Upper lobe of right lung (tissue), 1 donor: ENCODE measurements at regions not wholly inside any gene's neighbourhood (a gene's known extent, or its start where the extent isn't known, plus 50 kb on each side); places are given as distances from the start of the nearest gene placed in this dataset.

Source experiments
- ATAC-seq: fragments of 200-7000 bp; cut with Tn5 transposase; one replicate; pipeline ENCODE4 v1.9.1; 2020; ENCODE audit warnings: mild to moderate bottlenecking, moderate library complexity
- DNase-seq: peaks from one replicate; pipeline ENCODE4 v3.0.0-alpha.2; 2020
- H3K27ac ChIP-seq: fragments of 200-600 bp; one replicate; pipeline ENCODE4 v1.8.0; 2022
- H3K27me3 ChIP-seq: fragments of 200-600 bp; one replicate; pipeline ENCODE4 v1.8.0; 2022; ENCODE audit warnings: mild to moderate bottlenecking
- H3K36me3 ChIP-seq: fragments of 200-600 bp; one replicate; pipeline ENCODE4 v1.8.0; 2022
- H3K4me1 ChIP-seq: fragments of 200-600 bp; one replicate; pipeline ENCODE4 v1.8.0; 2022
- H3K4me3 ChIP-seq: fragments of 200-600 bp; one replicate; pipeline ENCODE4 v1.8.0; 2022; ENCODE audit warnings: mild to moderate bottlenecking
- H3K9me3 ChIP-seq: fragments of 200-600 bp; one replicate; pipeline ENCODE4 v1.8.0; 2022
- intact Hi-C: fragments of 100-400 bp; cut with DNase I; formaldehyde crosslinking; loops from one replicate; pipeline ENCODE4 v1.11.0; 2022
- TF ChIP-seq, protein P1 (sequence below): fragments of 200-600 bp; IDR thresholded peaks from one replicate; pipeline ENCODE4 v1.8.0; 2022; ENCODE audit warnings: antibody characterized with exemption
- donor health status: DM: no; HTN: yes; CAD: no; lungs with severe emphysema.

DNA sequence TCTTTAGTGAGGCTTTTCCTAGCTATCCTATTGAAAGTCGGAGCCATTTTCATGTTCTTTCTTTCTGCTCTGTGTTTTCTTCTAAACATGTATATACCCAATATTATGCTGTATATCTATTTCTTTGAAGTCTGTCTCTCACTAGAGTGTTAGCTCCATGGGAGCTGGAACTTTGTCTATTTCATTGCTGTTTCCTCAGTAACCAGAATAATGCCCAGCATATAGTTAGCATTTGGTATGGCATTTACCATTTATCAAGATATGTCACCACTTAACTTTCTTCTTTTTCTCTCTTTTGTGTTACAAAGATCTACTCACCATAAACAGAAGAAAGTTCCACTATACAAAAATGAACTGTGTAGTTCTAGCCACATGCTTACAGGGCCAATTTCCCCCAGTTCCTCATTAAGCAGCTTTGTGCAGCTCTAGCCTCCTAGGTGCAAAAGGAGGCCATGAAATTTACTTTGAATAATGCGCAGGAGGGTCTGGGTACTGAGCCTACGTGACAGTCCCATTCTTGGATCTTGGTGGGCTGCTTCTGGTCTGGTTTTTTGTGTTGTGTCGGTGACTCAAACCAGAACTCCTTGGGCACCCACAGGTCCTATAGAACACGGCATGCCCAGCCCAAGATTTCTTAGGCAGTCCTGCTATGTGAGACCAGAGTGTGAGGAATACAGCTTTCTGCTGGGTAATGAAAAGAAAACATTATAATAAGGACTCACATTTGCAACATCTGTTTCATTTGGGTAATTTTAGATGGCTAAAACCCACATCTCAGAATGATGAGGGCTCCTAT is 302.3 kb upstream of the IGFBP7 start:
- H3K27me3 ChIP-seq: no peaks in the 10 kb centered on the region
- TF ChIP-seq, protein P1, sequence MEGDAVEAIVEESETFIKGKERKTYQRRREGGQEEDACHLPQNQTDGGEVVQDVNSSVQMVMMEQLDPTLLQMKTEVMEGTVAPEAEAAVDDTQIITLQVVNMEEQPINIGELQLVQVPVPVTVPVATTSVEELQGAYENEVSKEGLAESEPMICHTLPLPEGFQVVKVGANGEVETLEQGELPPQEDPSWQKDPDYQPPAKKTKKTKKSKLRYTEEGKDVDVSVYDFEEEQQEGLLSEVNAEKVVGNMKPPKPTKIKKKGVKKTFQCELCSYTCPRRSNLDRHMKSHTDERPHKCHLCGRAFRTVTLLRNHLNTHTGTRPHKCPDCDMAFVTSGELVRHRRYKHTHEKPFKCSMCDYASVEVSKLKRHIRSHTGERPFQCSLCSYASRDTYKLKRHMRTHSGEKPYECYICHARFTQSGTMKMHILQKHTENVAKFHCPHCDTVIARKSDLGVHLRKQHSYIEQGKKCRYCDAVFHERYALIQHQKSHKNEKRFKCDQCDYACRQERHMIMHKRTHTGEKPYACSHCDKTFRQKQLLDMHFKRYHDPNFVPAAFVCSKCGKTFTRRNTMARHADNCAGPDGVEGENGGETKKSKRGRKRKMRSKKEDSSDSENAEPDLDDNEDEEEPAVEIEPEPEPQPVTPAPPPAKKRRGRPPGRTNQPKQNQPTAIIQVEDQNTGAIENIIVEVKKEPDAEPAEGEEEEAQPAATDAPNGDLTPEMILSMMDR: no peak
- no peak overlapping the region for H3K27ac ChIP-seq
- H3K4me1 ChIP-seq: no peaks in the 10 kb centered on the region
- H3K9me3 ChIP-seq: no peaks in the 10 kb centered on the region
- intact Hi-C loops: no loop called here
- no peak overlapping the region for H3K4me3 ChIP-seq
- no peaks in the 10 kb centered on the region for H3K36me3 ChIP-seq
- DNase-seq: no peak
- no peak for ATAC-seq

DNA sequence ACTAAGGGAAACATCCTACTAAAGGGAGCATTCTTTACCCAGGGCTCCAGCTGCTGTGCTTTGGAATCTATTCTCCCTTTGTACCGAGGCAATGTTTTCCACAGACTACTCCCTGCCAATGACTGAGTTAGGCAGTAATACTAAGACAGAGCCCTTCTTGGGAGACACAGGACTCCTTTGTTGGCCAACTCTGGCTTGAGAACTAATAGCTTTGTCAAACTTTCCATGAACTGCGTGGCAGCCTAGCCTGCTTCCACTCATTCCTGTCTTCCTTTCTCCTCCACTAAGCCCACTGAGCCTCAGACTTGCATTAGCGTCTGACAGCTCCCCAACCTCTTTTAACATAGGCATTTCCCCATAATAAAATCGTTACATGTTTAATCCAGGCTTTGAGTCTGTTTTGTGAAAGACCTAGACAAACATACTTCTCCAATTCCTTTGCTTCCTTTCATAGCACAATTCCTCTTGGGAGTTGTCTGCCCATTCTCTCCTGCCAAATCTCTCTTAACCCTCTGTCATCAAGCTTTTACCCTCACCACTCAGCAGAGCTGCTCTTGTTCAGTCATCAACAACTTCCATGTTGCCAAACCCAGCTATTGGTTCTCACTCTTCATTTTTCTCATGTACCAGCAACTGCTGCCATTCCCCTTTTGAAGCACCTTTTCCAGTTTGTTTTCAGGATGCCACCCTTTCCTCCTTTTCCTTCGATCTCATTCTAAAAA is 300.3 kb upstream of the IGFBP7 start:
- no peak for DNase-seq
- intact Hi-C loops: no loop called here
- Histone ChIP-seq H3K4me3 (no peak overlapping the region), H3K9me3 (no peaks in the 10 kb centered on the region), H3K36me3 (no peaks in the 10 kb centered on the region), H3K27me3 (no peaks in the 10 kb centered on the region), H3K27ac (no peak overlapping the region), H3K4me1 (no peaks in the 10 kb centered on the region)
- TF ChIP-seq, protein P1: no peak
- no peak for ATAC-seq

DNA sequence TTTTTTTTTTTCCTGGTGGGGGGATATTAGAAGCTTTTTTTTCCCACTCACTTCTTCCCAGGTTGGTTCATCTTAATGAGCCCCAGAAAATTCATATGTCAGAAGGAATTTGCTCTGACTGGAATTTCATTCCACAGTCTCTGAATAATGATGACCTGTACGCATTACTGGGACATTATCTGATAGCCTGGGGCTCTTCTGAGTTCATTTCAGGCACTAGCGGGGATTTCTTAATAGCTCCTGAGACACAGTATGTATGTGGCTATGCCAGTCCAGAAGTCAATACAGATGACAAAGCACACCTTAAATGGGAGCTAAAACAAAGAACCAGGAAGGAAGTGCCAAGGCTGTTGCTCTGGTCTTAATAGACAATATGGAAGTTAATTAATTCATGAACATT is 295.2 kb upstream of the IGFBP7 start:
- DNase-seq: no peak
- H3K4me3 ChIP-seq: no peak overlapping the region
- TF ChIP-seq, protein P1: no peak
- H3K27ac ChIP-seq: no peak overlapping the region
- no peak for ATAC-seq
- no peaks in the 10 kb centered on the region for H3K9me3 ChIP-seq
- no peaks in the 10 kb centered on the region for H3K36me3 ChIP-seq
- H3K4me1 ChIP-seq: no peaks in the 10 kb centered on the region
- no peaks in the 10 kb centered on the region for H3K27me3 ChIP-seq
- intact Hi-C loops: no loop called here

DNA sequence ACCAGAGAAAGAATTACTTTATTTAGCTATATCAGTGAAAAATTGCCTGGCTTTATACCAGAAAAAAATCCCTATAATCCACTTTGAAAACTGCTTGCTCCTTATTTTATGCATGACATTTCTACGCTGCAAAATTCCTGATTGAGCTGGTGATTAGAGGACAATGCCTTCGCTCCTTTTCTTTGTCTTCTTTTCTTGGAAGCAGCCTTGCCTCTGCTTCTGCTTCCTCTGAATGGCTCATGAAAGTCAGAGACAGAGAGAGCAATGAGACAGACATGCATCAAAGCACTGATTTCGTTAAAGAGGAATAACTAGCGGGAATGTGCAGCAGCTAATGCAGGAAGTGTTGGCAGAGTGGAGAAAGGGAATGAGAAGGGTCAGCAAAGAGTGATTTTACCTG is 294.3 kb upstream of the IGFBP7 start:
- no peak overlapping the region for H3K27ac ChIP-seq
- intact Hi-C loops: no loop called here

DNA sequence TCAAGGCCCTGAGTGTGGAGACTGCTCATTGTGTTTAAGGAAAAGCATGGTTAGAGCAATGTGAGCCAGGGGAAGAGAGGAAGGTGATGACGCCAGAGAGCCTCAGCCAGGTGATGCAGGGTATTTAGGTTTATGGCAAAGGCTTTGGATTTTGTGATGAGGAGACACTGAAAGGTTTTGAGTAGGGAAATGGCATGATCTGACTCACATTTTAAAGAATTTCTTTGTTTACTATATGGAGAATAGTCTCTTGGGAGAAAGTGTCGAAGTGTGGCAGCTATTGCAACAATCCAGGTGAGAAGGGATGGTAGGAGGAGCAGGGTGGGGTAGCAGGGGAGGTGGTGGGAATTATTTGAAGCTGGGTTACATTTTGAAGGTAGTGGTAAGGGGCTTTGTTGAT is 293.4 kb upstream of the IGFBP7 start:
- Histone ChIP-seq H3K36me3 (no peaks in the 10 kb centered on the region), H3K27ac (no peak overlapping the region), H3K27me3 (no peaks in the 10 kb centered on the region), H3K4me1 (no peaks in the 10 kb centered on the region), H3K9me3 (no peaks in the 10 kb centered on the region), H3K4me3 (no peak overlapping the region)
- ATAC-seq: no peak
- TF ChIP-seq, protein P1: no peak
- intact Hi-C loops: no loop called here
- no peak for DNase-seq

More for the DNA sequence above, 294.3 kb upstream of the IGFBP7 start:
- H3K27me3 ChIP-seq: no peaks in the 10 kb centered on the region
- TF ChIP-seq, protein P1: no peak
- no peaks in the 10 kb centered on the region for H3K4me1 ChIP-seq
- DNase-seq (no peak), ATAC-seq (no peak)
- H3K36me3 ChIP-seq: no peaks in the 10 kb centered on the region
- no peaks in the 10 kb centered on the region for H3K9me3 ChIP-seq
- H3K4me3 ChIP-seq: no peak overlapping the region
